Activated T-cell treated with anti-CD3 and anti-CD28 coated beads, Interleukin-2, amount 50 U/mL, for 1 hour (primary cell): ENCODE measurements at regions not wholly inside any gene's neighbourhood (a gene's known extent, or its start where the extent isn't known, plus 50 kb on each side); places are given as distances from the start of the nearest gene placed in this dataset.
"Not testable (repeated sequence)": the region's sequence is repeated elsewhere in the genome, so short reads cannot be mapped to it uniquely, and the experiment has no call there.

Source experiments
- DNase-seq: peaks from one replicate; pipeline ENCODE4 v3.0.0-alpha.2; 2020

GRCh38 chrX:67213686-67214085 lies 330.1 kb upstream of the AR start:
- DNase-seq, result not testable (repeated sequence)

- no peak for DNase-seq
These were observed 335.9 kb upstream of the AR start for GRCh38 chrX:67207912-67208311.

- no peak for DNase-seq
These were observed 384.4 kb upstream of the AR start for GRCh38 chrX:67159437-67159836.

GRCh38 chrX:67114635-67115034 lies 429.2 kb upstream of the AR start:
- DNase-seq, result no peak

GRCh38 chrX:67105758-67106116 lies 438.1 kb upstream of the AR start:
- DNase-seq, result no peak

- DNase-seq, result no peak
These were observed 438.7 kb upstream of the AR start for GRCh38 chrX:67104982-67105757.

- no peak for DNase-seq
These were observed 443.6 kb upstream of the AR start for GRCh38 chrX:67100031-67100884.

- no peak for DNase-seq
These were observed 449.8 kb upstream of the AR start for GRCh38 chrX:67094061-67094460.

- DNase-seq, result no peak
These were observed 411.9 kb upstream of the EDA2R start for GRCh38 chrX:67050760-67051159.

- no peak for DNase-seq
These were observed 406.0 kb upstream of the EDA2R start for GRCh38 chrX:67044866-67045265.

- no peak for DNase-seq
These were observed 405.3 kb upstream of the EDA2R start for GRCh38 chrX:67044029-67044653.

- DNase-seq, result no peak
These were observed 365.6 kb upstream of the EDA2R start for GRCh38 chrX:67004451-67004850.

- DNase-seq, result no peak
These were observed 355.9 kb upstream of the EDA2R start for GRCh38 chrX:66994729-66995128.

GRCh38 chrX:66992077-66992476 lies 353.2 kb upstream of the EDA2R start:
- not testable (repeated sequence) for DNase-seq

- no peak for DNase-seq
These were observed 349.5 kb upstream of the EDA2R start for GRCh38 chrX:66988331-66988730.

- DNase-seq, result no peak
These were observed 322.8 kb upstream of the EDA2R start for GRCh38 chrX:66961665-66962064.

- no peak for DNase-seq
These were observed 292.8 kb upstream of the EDA2R start for GRCh38 chrX:66931713-66932112.

- DNase-seq, result not testable (repeated sequence)
These were observed 291.6 kb upstream of the EDA2R start for GRCh38 chrX:66930516-66930915.

GRCh38 chrX:66920296-66920695 lies 281.4 kb upstream of the EDA2R start:
- no peak for DNase-seq

- no peak for DNase-seq
These were observed 280.5 kb upstream of the EDA2R start for GRCh38 chrX:66919280-66919832.

- no peak for DNase-seq
These were observed 279.6 kb upstream of the EDA2R start for GRCh38 chrX:66918511-66918910.

- no peak for DNase-seq
These were observed 277.0 kb upstream of the EDA2R start for GRCh38 chrX:66915893-66916292.

GRCh38 chrX:66914080-66914479 lies 275.2 kb upstream of the EDA2R start:
- no peak for DNase-seq

GRCh38 chrX:66912417-66912816 lies 273.5 kb upstream of the EDA2R start:
- DNase-seq, result no peak
